Upper lobe of left lung (tissue), 4 donors: ENCODE measurements at regions not wholly inside any gene's neighbourhood (a gene's known extent, or its start where the extent isn't known, plus 50 kb on each side); places are given as distances from the start of the nearest gene placed in this dataset.

Source experiments
- CTCF ChIP-seq, 6 experiments: fragments of 450-650 bp in 4 of 6; fragments of 200-600 bp in 2 of 6; sonication (generic) in 2 of 6; IDR thresholded peaks; one replicate each; pipeline ENCODE4 v1.5.1; 2016 to 2019; ENCODE audit warnings: antibody characterized with exemption in 6 of 6
- EP300 ChIP-seq, 4 donors: sonication (generic); formaldehyde crosslinking; IDR thresholded peaks; one replicate each; pipeline ENCODE4 v1.5.1; 2017; ENCODE audit warnings: antibody characterized with exemption in 4 of 4, control low read depth in 2 of 4
- POLR2A ChIP-seq, 4 donors: fragments of 450-650 bp; IDR thresholded peaks; one replicate each; pipeline ENCODE4 v1.5.1; 2016 to 2017; ENCODE audit warnings: antibody characterized with exemption in 4 of 4, mild to moderate bottlenecking in 2 of 4
- POLR2AphosphoS5 ChIP-seq, 2 donors: sonication (generic); formaldehyde crosslinking; IDR thresholded peaks; one replicate each; pipeline ENCODE4 v1.5.1; 2017; ENCODE audit warnings: antibody characterized with exemption in 2 of 2

GRCh38 chr16:8305201-8305600 lies 285.1 kb downstream of the TMEM114 start:
- TF ChIP-seq CTCF (IDR thresholded peaks at IDR 0.05) (no peak), POLR2AphosphoS5 (IDR thresholded peaks at IDR 0.05) (no peak), POLR2A (IDR thresholded peaks at IDR 0.05) (no peak), EP300 (IDR thresholded peaks at IDR 0.05) (no peak)
